C4-2B (cell line): ENCODE measurements at regions not wholly inside any gene's neighbourhood (a gene's known extent, or its start where the extent isn't known, plus 50 kb on each side); places are given as distances from the start of the nearest gene placed in this dataset.

Experiments used
- CTCF ChIP-seq: fragments of 450-650 bp; conservative IDR thresholded peaks from 2 replicates; pipeline ENCODE4 v1.5.1; 2017; ENCODE audit warnings: mild to moderate bottlenecking
- ZFX ChIP-seq: fragments of 450-650 bp; IDR thresholded peaks from 2 replicates; pipeline ENCODE4 v1.6.1; 2017

GRCh38 chr15:34520566-34520965, 62.9 kb downstream of the GOLGA8B start:
- no peak for TF ChIP-seq CTCF
- no peak for TF ChIP-seq ZFX
